K562 (cell line): ENCODE measurements at regions not wholly inside any gene's neighbourhood (a gene's known extent, or its start where the extent isn't known, plus 50 kb on each side); places are given as distances from the start of the nearest gene placed in this dataset.

ENCODE experiments used
- ATAC-seq: fragments of 200-7000 bp; cut with Tn5 transposase; 3 replicates; pipeline ENCODE4 v1.9.1; 2020; ENCODE audit warnings: moderate library complexity
- BruUV-seq: library from RNA; stranded (reverse); fragments of 400-500 nt; replicated peaks from 2 replicates; lab custom pipeline; 2021; lab: Mats Ljungman, UMichigan
- CTCF ChIA-PET: fragments of 300-600 bp; formaldehyde crosslinking; extraction: SDS; loops from one replicate; lab custom pipeline; 2021; ENCODE audit warnings: low intra/inter-chr PET ratio; lab: Yijun Ruan, JAX
- POLR2A ChIA-PET: fragments of 300-600, 350-650 bp; sonication (Branson Sonifier 250); formaldehyde crosslinking; extraction: SDS; loops from one replicate; lab custom pipeline; 2021; ENCODE audit warnings: antibody characterized with exemption, inconsistent platforms; lab: Yijun Ruan, JAX
- DNase-seq, 4 experiments: peaks; one replicate each; pipeline versions ENCODE4 v3.0.0 to v3.0.0-alpha.2; 2011 to 2018; ENCODE audit warnings: low spot score in 3 of 4, mixed read lengths in 3 of 4; ENCODE audit errors: extremely low read depth in 1 of 4
- FAIRE-seq: peaks from 2 replicates; lab custom pipeline; 2011; peaks lifted over from hg19 to GRCh38; lab: Jason Lieb, UNC
- H2AFZ ChIP-seq: 2 replicates; pipeline ENCODE4 v1.6.0; 2011; ENCODE audit warnings: low read depth, low read length, control low read depth, inconsistent platforms
- H3K27ac ChIP-seq: fragments of 200-600 bp; 3 replicates; pipeline ENCODE4 v1.8.0; 2011; ENCODE audit warnings: low read depth, mild to moderate bottlenecking, control low read depth, inconsistent platforms, low read length, moderate library complexity, mixed read lengths; ENCODE audit errors: extremely low read depth
- H3K27me3 ChIP-seq, 2 experiments: fragments of 300-600 bp in 1 of 2; 2 replicates in 1 of 2; 3 replicates in 1 of 2; pipeline versions ENCODE4 v1.6.0 to v1.8.0; 2011; ENCODE audit warnings: inconsistent platforms in 2 of 2, low read length in 2 of 2, mild to moderate bottlenecking in 1 of 2, mixed read lengths in 1 of 2, moderate library complexity in 1 of 2; ENCODE audit not compliant: control insufficient read depth in 2 of 2, insufficient read depth in 2 of 2
- H3K36me3 ChIP-seq: fragments of 300-600 bp; 3 replicates; pipeline ENCODE4 v1.8.0; 2011; ENCODE audit warnings: mild to moderate bottlenecking, low read length, inconsistent platforms; ENCODE audit not compliant: control insufficient read depth, insufficient read depth
- H3K4me1 ChIP-seq, 2 experiments: fragments of 200-600 bp in 1 of 2; replicated peaks in 1 of 2; 2 replicates in 1 of 2; 3 replicates in 1 of 2; pipeline versions ENCODE4 v1.5.1 to v1.8.0; 2011; ENCODE audit warnings: inconsistent platforms in 2 of 2, low read length in 2 of 2, mild to moderate bottlenecking in 1 of 2, mixed read lengths in 1 of 2, moderate library complexity in 1 of 2; ENCODE audit not compliant: control insufficient read depth in 2 of 2, insufficient read depth in 2 of 2
- H3K4me2 ChIP-seq: 2 replicates; pipeline ENCODE4 v1.6.1; 2011; ENCODE audit warnings: low read length, control low read depth, inconsistent platforms, mixed read lengths; ENCODE audit not compliant: insufficient read depth
- H3K4me3 ChIP-seq: fragments of 200-600 bp; sonication (generic), shearing (Covaris generic); 2 replicates; pipeline ENCODE4 v1.5.1; 2016; ENCODE audit warnings: control low read depth, inconsistent platforms
- H3K79me2 ChIP-seq: fragments of 200-600 bp; 3 replicates; pipeline ENCODE4 v1.8.0; 2011; ENCODE audit warnings: low read length, inconsistent platforms; ENCODE audit not compliant: control insufficient read depth, insufficient read depth
- H3K9ac ChIP-seq, 2 experiments: 2 replicates each; pipeline versions ENCODE4 v1.6.0 to v1.6.1; 2011; ENCODE audit warnings: low read depth in 2 of 2, low read length in 2 of 2, control low read depth in 1 of 2, inconsistent platforms in 1 of 2, mild to moderate bottlenecking in 1 of 2, mixed read lengths in 1 of 2; ENCODE audit not compliant: insufficient read depth in 1 of 2
- H3K9me1 ChIP-seq: one replicate; pipeline ENCODE4 v1.6.0; 2011; ENCODE audit warnings: inconsistent platforms, mild to moderate bottlenecking, low read length, moderate library complexity; ENCODE audit not compliant: control insufficient read depth, insufficient read depth
- H3K9me3 ChIP-seq: replicated peaks from 2 replicates; pipeline ENCODE4 v1.5.1; 2011; ENCODE audit warnings: low read depth, low read length, inconsistent platforms; ENCODE audit not compliant: control insufficient read depth, insufficient read depth
- H4K20me1 ChIP-seq: replicated peaks from 2 replicates; pipeline ENCODE4 v1.6.1; 2011; ENCODE audit warnings: low read length, inconsistent platforms, mixed read lengths; ENCODE audit not compliant: control insufficient read depth, insufficient read depth
- ID3 ChIP-seq, 2 experiments: fragments of 250-450 bp in 1 of 2; fragments of 450-650 bp in 1 of 2; sonication (Bioruptor Pico) in 1 of 2; IDR thresholded peaks; 2 replicates each; pipeline versions ENCODE4 v1.6.1 to v1.8.0; 2016 to 2021; ENCODE audit warnings: mild to moderate bottlenecking in 2 of 2, moderate library complexity in 2 of 2, missing compliant biosample characterization in 1 of 2, missing genetic modification characterization in 1 of 2
- RBBP5 ChIP-seq: fragments of 200-600 bp; sonication (generic); IDR thresholded peaks from 2 replicates; pipeline ENCODE4 v1.6.1; 2012; ENCODE audit warnings: borderline replicate concordance, mild to moderate bottlenecking, low read length, control low read depth, inconsistent platforms; ENCODE audit not compliant: insufficient read depth, poor library complexity, severe bottlenecking
- RBM14 ChIP-seq: fragments of 200-400 bp; formaldehyde crosslinking; IDR thresholded peaks from 2 replicates; pipeline ENCODE4 v1.6.1; 2018; ENCODE audit warnings: low read depth, mild to moderate bottlenecking, low read length, moderate library complexity, borderline replicate concordance; ENCODE audit not compliant: insufficient read depth
- SAFB2 ChIP-seq: fragments of 200-400 bp; formaldehyde crosslinking; IDR thresholded peaks from 2 replicates; pipeline ENCODE4 v1.6.1; 2018; ENCODE audit warnings: borderline replicate concordance, low read length, low read depth, moderate library complexity; ENCODE audit not compliant: severe bottlenecking
- ZBTB26 ChIP-seq: fragments of 450-650 bp; formaldehyde crosslinking; IDR thresholded peaks from 2 replicates; pipeline ENCODE4 v1.4.0; 2022; ENCODE audit warnings: missing genetic modification characterization
- ZEB2 ChIP-seq: fragments of 450-650 bp; IDR thresholded peaks from 2 replicates; pipeline ENCODE4 v1.6.1; 2016
- WGBS: fragments of 100-300 bp; shearing (Covaris generic); methylation state at CpG from one replicate; pipeline ENCODE4 v1.1.6; 2016; ENCODE audit warnings: low coverage, mixed read lengths; ENCODE audit not compliant: insufficient coverage; ENCODE audit errors: missing lambda C conversion rate; 5-methylcytosine and 5-hydroxymethylcytosine counted together
- in situ Hi-C: fragments of 300-500 bp; cut with MboI; formaldehyde crosslinking; loops from 4 replicates; pipeline ENCODE4 v1.15.0; 2018; ENCODE audit warnings: inconsistent platforms, mixed read lengths
- intact Hi-C: fragments of 100-400 bp; cut with micrococcal nuclease; formaldehyde crosslinking; loops from 2 replicates; pipeline ENCODE4 v1.14.2; 2022

DNA sequence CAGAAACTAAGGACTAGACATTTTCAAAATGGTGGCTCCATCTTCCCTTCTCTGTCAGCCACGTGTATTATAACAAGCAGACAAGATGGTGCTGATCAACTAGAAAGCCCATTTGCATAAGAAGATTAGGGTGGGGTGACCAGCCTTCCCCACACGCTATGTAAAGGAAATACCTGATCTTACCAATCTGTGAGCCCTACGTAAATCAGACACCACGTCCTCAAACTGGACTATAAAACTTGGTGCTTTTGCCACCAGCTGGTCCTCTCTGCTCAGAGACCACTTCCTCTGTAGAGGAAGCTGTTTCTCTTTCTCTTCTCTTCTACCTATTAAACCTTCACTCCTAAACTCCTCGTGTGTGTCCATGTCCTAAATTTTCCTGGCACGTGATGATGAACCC lies 101.1 kb upstream of the PLEKHG7 start:
- intact Hi-C loops (no loop called here), in situ Hi-C loops (no loop called here)
- no peak for DNase-seq
- no peaks in the 10 kb centered on the region for H4K20me1 ChIP-seq
- ChIA-PET CTCF (no interaction called here), POLR2A (interaction anchor here (0.6 kb wide), 1 partner anchor 1992 kb away, joined by 3 read pairs; no protein-coding TSS in a partner anchor)
- H3K9ac ChIP-seq = no peak overlapping the region
- no peak for ATAC-seq
- H3K4me2 ChIP-seq = no peak overlapping the region
- H3K27ac ChIP-seq = no peak overlapping the region
- H2AFZ ChIP-seq = peak overlapping the region; percentile 30; the same call in 1 of the 2 replicates
- H3K27me3 ChIP-seq = no peaks in the 10 kb centered on the region
- no peaks in the 10 kb centered on the region for H3K36me3 ChIP-seq
- WGBS = 0% methylated on average over 6 of the region's 6 CpGs
- H3K9me1 ChIP-seq = no peaks in the 10 kb centered on the region
- no peaks in the 10 kb centered on the region; the same call in 1 of the 2 replicates for H3K9me3 ChIP-seq
- no peak for FAIRE-seq
- TF ChIP-seq RBM14 (no peak), ZBTB26 (no peak), SAFB2 (no peak), ID3 (CRISPR knock-in tag; IDR thresholded peaks at IDR 0.05) (no peak), ID3 (tag; IDR thresholded peaks at IDR 0.05) (no peak), ZEB2 (no peak), RBBP5 (no peak)
- BruUV-seq = no TSS peak
- no peaks in the 10 kb centered on the region for H3K79me2 ChIP-seq
- H3K4me1 ChIP-seq = no peaks in the 10 kb centered on the region
- no peak overlapping the region for H3K4me3 ChIP-seq
